Glutamatergic neuron (in vitro differentiated cells): ENCODE measurements at regions not wholly inside any gene's neighbourhood (a gene's known extent, or its start where the extent isn't known, plus 50 kb on each side); places are given as distances from the start of the nearest gene placed in this dataset.

Source experiments
- DNase-seq: peaks from one replicate; pipeline ENCODE4 v3.0.0; 2022
- H3K27ac Mint-ChIP-seq: one replicate; pipeline ENCODE4 v1.8.0; 2020; ENCODE audit warnings: mild to moderate bottlenecking, mixed read lengths, inconsistent platforms; ENCODE audit not compliant: unreplicated experiment
- H3K27me3 Mint-ChIP-seq: one replicate; pipeline ENCODE4 v1.8.0; 2020; ENCODE audit warnings: mild to moderate bottlenecking, moderate library complexity, mixed read lengths, inconsistent platforms; ENCODE audit not compliant: unreplicated experiment
- H3K36me3 Mint-ChIP-seq: one replicate; pipeline ENCODE4 v1.8.0; 2020; ENCODE audit warnings: mild to moderate bottlenecking, mixed read lengths, inconsistent platforms; ENCODE audit not compliant: unreplicated experiment
- H3K4me1 Mint-ChIP-seq: one replicate; pipeline ENCODE4 v1.8.0; 2020; ENCODE audit warnings: mild to moderate bottlenecking, low read depth, mixed read lengths, inconsistent platforms; ENCODE audit not compliant: unreplicated experiment
- H3K4me3 Mint-ChIP-seq: one replicate; pipeline ENCODE4 v1.8.0; 2020; ENCODE audit warnings: mild to moderate bottlenecking, mixed read lengths, inconsistent platforms; ENCODE audit not compliant: unreplicated experiment
- H3K9me3 Mint-ChIP-seq: one replicate; pipeline ENCODE4 v1.8.0; 2020; ENCODE audit warnings: mild to moderate bottlenecking, moderate library complexity, mixed read lengths, inconsistent platforms; ENCODE audit not compliant: unreplicated experiment
- CTCF ChIP-seq: fragments of 200-600 bp; sonication (generic); IDR thresholded peaks from one replicate; pipeline ENCODE4 v1.5.0; 2021; ENCODE audit not compliant: partially characterized antibody, unreplicated experiment

GRCh38 chr1:105556266-105556665, 1500.2 kb upstream of the PRMT6 start:
- Mint-ChIP-seq H3K27me3 (no peaks in the 10 kb centered on the region), H3K4me1 (no peaks in the 10 kb centered on the region), H3K27ac (no peak overlapping the region), H3K4me3 (no peak overlapping the region), H3K9me3 (no peaks in the 10 kb centered on the region), H3K36me3 (no peaks in the 10 kb centered on the region)
- no peak for TF ChIP-seq CTCF
- DNase-seq, result no peak

DNA sequence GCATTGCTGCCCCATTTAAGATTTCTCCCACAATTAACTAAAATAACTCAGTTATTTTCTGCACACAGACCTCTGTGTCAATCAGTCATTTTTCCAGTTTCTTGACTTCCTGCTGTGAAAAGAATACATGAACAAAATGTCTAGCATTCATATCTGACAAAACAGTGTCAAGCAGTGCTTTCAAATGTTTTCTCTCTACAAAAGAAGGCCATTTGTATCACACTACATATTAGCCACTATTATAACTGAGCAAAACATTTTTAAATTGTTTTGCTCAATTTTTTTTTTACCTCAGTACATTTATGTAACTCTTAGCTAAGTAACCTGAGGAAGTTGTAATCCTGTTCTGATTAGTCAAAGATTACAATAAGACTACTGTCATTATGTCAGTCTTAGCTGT, 1498.5 kb upstream of the PRMT6 start:
- Mint-ChIP-seq H3K27me3 (no peaks in the 10 kb centered on the region), H3K27ac (no peak overlapping the region), H3K4me3 (no peak overlapping the region), H3K36me3 (no peaks in the 10 kb centered on the region), H3K9me3 (no peaks in the 10 kb centered on the region), H3K4me1 (no peaks in the 10 kb centered on the region)
- no peak for DNase-seq
- TF ChIP-seq CTCF, result no peak

DNA sequence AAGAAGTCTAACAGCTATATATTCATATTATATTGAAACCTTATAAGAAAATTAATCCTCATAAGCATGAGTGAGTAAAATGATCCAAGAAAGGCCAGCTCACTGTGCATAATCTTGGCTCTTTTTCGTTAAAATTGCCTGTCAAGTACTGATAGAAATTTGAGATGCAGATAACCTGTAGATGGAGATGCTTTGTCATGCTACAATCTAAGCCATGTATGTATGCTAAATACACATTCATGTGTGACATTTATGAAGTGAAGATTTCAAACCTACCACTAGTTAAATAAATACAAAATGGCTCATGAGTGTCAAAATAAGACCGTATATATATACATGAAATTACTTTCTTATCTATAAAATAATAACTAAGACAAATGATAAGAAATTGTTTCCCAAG, 1491.5 kb upstream of the PRMT6 start:
- no peak for DNase-seq

GRCh38 chr1:105585791-105586190, 1470.7 kb upstream of the PRMT6 start:
- no peak for TF ChIP-seq CTCF
- no peak for DNase-seq
- Mint-ChIP-seq H3K27ac (no peak overlapping the region), H3K4me1 (no peaks in the 10 kb centered on the region), H3K4me3 (no peak overlapping the region), H3K36me3 (no peaks in the 10 kb centered on the region), H3K9me3 (no peaks in the 10 kb centered on the region), H3K27me3 (no peaks in the 10 kb centered on the region)

More for the DNA sequence above, 1491.5 kb upstream of the PRMT6 start:
- Mint-ChIP-seq H3K4me3 (no peak overlapping the region), H3K27ac (no peak overlapping the region), H3K9me3 (no peaks in the 10 kb centered on the region), H3K27me3 (no peaks in the 10 kb centered on the region), H3K36me3 (no peaks in the 10 kb centered on the region), H3K4me1 (no peaks in the 10 kb centered on the region)
- no peak for TF ChIP-seq CTCF

DNA sequence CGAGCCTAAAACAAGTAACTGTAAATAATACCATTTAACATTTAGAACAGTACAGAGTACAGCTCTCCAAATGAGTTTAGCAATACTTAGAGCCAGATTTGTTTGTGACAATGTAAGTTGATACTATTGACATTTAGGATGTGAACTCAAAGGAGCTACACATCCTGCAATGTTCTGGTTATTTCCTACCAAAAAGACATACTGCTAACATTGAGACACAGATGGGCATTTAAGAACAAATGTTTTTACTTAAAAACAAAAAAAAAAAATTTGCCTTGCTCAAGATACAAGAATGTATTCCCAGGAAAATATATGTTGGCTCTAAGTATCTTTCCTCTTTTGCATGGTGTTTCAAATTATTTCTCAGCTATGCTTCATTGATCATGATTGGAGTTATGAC, 1464.8 kb upstream of the PRMT6 start:
- Mint-ChIP-seq H3K36me3 (peaks cover 6% of the 10 kb centered on the region), H3K27ac (no peak overlapping the region), H3K9me3 (peaks cover 1% of the 10 kb centered on the region), H3K4me3 (no peak overlapping the region), H3K27me3 (no peaks in the 10 kb centered on the region), H3K4me1 (no peaks in the 10 kb centered on the region)
- no peak for DNase-seq
- no peak for TF ChIP-seq CTCF
